ENCODE measurements at regions not wholly inside any gene's neighbourhood (a gene's known extent, or its start where the extent isn't known, plus 50 kb on each side); places are given as distances from the start of the nearest gene placed in this dataset.

GRCh38 chr3:110710603-110711002 is 361.0 kb upstream of the NECTIN3 start:
- ATAC-seq (ENCODE audit: low FRiP score in 2 of 2) (no peak), DNase-seq (no peak)
- TF ChIP-seq CTCF (IDR thresholded peaks at IDR 0.05) (no peak), EP300 (IDR thresholded peaks at IDR 0.05) (no peak), POLR2A (IDR thresholded peaks at IDR 0.05) (no peak), POLR2AphosphoS5 (IDR thresholded peaks at IDR 0.05) (no peak)
- no peaks in the 10 kb centered on the region for H3K9me3 ChIP-seq
- no peaks in the 10 kb centered on the region for H3K36me3 ChIP-seq
- no peaks in the 10 kb centered on the region for H3K4me1 ChIP-seq
- no peak overlapping the region for H3K4me3 ChIP-seq
- no peaks in the 10 kb centered on the region for H3K27me3 ChIP-seq
- H3K27ac ChIP-seq: no peak overlapping the region
- WGBS, 2 donors: 94 to 96% methylated on average over 1 of the region's 1 CpG

GRCh38 chr3:110711130-110711832 is 360.3 kb upstream of the NECTIN3 start:
- H3K9me3 ChIP-seq: no peaks in the 10 kb centered on the region
- TF ChIP-seq POLR2AphosphoS5 (IDR thresholded peaks at IDR 0.05): no peak
- no peak for TF ChIP-seq EP300 (IDR thresholded peaks at IDR 0.05)
- no peak for TF ChIP-seq CTCF (IDR thresholded peaks at IDR 0.05)
- no peak for TF ChIP-seq POLR2A (IDR thresholded peaks at IDR 0.05)
- H3K4me3 ChIP-seq: no peak overlapping the region
- H3K27me3 ChIP-seq: no peaks in the 10 kb centered on the region
- ATAC-seq (ENCODE audit: low FRiP score in 2 of 2) (no peak), DNase-seq (no peak)
- no peaks in the 10 kb centered on the region for H3K36me3 ChIP-seq
- H3K4me1 ChIP-seq: no peaks in the 10 kb centered on the region
- WGBS, 2 donors: 89 to 95% methylated on average over 1 of the region's 1 CpG
- H3K27ac ChIP-seq: no peak overlapping the region

- Histone ChIP-seq H3K27ac (no peak overlapping the region), H3K4me3 (no peak overlapping the region), H3K36me3 (no peaks in the 10 kb centered on the region), H3K9me3 (no peaks in the 10 kb centered on the region), H3K4me1 (no peaks in the 10 kb centered on the region), H3K27me3 (no peaks in the 10 kb centered on the region)
- WGBS, 2 donors: 56 to 60% methylated on average over 2 of the region's 2 CpGs
- no peak for DNase-seq
- no peak for TF ChIP-seq CTCF (IDR thresholded peaks at IDR 0.05)
- no peak for TF ChIP-seq EP300 (IDR thresholded peaks at IDR 0.05)
- TF ChIP-seq POLR2A (IDR thresholded peaks at IDR 0.05): no peak
- no peak for TF ChIP-seq POLR2AphosphoS5 (IDR thresholded peaks at IDR 0.05)
- no peak for ATAC-seq (ENCODE audit: low FRiP score in 2 of 2)
Observed at GRCh38 chr3:110711851-110712516, 359.6 kb upstream of the NECTIN3 start.

- DNase-seq (no peak), ATAC-seq (ENCODE audit: low FRiP score in 2 of 2) (no peak)
- H3K36me3 ChIP-seq: no peaks in the 10 kb centered on the region
- no peak for TF ChIP-seq POLR2A (IDR thresholded peaks at IDR 0.05)
- no peak for TF ChIP-seq CTCF (IDR thresholded peaks at IDR 0.05)
- TF ChIP-seq POLR2AphosphoS5 (IDR thresholded peaks at IDR 0.05): no peak
- TF ChIP-seq EP300 (IDR thresholded peaks at IDR 0.05): no peak
- H3K27ac ChIP-seq: no peak overlapping the region
- H3K27me3 ChIP-seq: no peaks in the 10 kb centered on the region
- H3K4me1 ChIP-seq: no peaks in the 10 kb centered on the region
- no peaks in the 10 kb centered on the region for H3K9me3 ChIP-seq
- no peak overlapping the region for H3K4me3 ChIP-seq
- WGBS, 2 donors: 48 to 56% methylated on average over 2 of the region's 2 CpGs
Observed at GRCh38 chr3:110727056-110727455, 344.6 kb upstream of the NECTIN3 start.

- DNase-seq (no peak), ATAC-seq (ENCODE audit: low FRiP score in 2 of 2) (no peak)
- WGBS, 2 donors: 55 to 57% methylated on average over 1 of the region's 1 CpG
- Histone ChIP-seq H3K4me1 (no peaks in the 10 kb centered on the region), H3K27ac (no peak overlapping the region), H3K4me3 (no peak overlapping the region), H3K27me3 (no peaks in the 10 kb centered on the region), H3K36me3 (no peaks in the 10 kb centered on the region), H3K9me3 (no peaks in the 10 kb centered on the region)
- TF ChIP-seq POLR2A (IDR thresholded peaks at IDR 0.05) (no peak), CTCF (IDR thresholded peaks at IDR 0.05) (no peak), POLR2AphosphoS5 (IDR thresholded peaks at IDR 0.05) (no peak), EP300 (IDR thresholded peaks at IDR 0.05) (no peak)
Observed at GRCh38 chr3:110731148-110731547, 340.5 kb upstream of the NECTIN3 start.
